Right renal cortex interstitium (tissue), 3 donors: ENCODE measurements at regions not wholly inside any gene's neighbourhood (a gene's known extent, or its start where the extent isn't known, plus 50 kb on each side); places are given as distances from the start of the nearest gene placed in this dataset.
"Not testable (repeated sequence)": the region's sequence is repeated elsewhere in the genome, so short reads cannot be mapped to it uniquely, and the experiment has no call there.

Source experiments
- DNase-seq, 3 donors: peaks; one replicate each; pipeline ENCODE4 v3.0.0-alpha.2; 2013; ENCODE audit warnings: low read depth in 3 of 3, low spot score in 2 of 3

DNA sequence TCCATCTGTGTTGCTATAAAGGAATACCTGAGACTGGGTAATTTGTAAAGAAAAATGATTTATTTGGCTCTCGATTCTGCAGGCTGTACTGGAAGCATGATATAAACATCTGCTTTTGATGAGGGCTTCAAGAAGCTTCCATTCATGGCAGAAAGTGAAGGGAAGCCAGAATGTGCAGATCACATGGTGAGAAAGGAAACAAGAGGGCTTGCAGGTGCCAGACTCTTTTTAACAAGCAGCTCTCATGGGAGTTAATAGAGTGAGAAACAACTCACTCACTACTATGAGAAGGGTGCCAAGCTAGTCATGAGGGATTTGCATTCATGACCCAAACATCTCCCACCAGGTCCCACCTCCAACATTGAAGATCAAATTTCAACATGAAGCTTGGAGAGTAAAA is 247.2 kb downstream of the ZIC4 start:
- DNase-seq = no peak

DNA sequence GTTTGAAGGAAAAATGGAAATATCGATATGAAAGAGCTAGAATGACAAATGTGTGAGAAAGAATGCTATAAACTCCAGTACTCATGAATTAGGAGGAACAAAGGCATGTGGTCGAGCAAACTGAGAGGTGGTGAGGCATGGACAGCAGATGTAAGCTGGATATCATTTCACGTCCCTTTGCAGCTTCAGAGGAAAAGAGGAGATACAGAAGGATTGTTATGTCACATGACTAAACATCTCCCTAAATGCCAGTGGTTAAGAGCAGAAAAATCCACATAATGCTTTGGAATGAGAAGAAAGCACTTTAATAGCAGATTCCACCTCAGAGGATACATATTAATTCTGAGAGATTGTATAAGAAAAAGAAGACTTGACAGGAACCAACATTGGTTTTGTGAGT is 248.7 kb downstream of the ZIC4 start:
- no peak for DNase-seq

- not testable (repeated sequence) for DNase-seq
Measured at GRCh38 chr3:147154988-147155387, 251.4 kb downstream of the ZIC4 start.

DNA sequence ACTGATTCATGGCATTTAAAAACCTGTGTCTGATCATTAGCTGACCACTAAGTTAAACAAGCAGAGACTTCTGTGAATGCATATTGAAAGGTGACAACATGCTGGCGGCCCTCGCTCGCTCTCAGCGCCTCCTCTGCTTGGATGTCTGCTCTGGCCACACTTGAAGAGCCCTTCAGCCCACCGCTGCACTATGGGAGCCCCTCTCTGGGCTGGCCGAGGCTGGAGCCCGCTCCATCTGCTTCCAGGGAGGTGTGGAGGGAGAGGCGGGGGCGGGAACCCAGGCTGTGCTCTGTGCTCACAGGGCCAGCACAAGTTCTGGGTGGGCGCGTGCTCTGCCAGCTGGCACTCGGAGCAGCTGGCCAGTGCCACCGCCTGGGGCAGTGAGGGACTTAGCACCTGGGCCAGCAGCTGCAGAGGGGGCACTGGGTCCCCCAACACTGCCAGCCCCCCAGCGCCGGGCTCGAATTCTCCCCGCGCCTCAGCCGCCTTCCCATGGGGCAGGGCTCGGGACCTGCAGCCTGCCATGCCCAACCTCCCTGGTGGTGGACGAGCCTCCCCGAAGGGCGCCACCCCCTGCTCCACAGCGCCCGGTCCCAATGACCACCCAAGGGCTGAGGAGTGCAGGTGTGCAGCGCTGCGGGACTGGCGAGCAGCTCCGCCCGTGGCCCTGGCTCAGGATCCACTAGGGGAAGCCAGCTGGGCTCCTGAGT is 252.4 kb downstream of the ZIC4 start:
- DNase-seq = no peak

DNA sequence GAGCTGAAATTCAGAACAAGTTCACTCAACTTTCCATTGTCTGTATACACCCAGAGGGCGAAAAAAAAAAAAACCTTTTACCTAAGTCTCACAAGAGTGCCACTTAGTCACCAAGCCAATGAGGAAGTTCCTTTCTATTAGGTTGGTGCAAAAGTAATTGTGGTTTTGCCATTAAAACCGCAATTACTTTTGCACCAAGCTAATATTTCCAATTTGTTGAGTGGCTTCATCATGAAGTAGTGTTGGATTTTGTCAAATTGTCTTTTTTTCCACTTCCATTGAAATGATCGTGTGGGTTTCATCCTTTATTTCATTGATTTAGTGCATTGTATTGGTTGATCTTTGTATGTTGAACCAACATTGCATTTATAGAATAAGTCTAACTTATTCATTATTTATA is 253.9 kb downstream of the ZIC4 start:
- no peak for DNase-seq

GRCh38 chr3:147141516-147142288 is 264.6 kb downstream of the ZIC4 start:
- DNase-seq = no peak

- no peak for DNase-seq
Measured at GRCh38 chr3:147139341-147139740, 267.0 kb downstream of the ZIC4 start.

DNA sequence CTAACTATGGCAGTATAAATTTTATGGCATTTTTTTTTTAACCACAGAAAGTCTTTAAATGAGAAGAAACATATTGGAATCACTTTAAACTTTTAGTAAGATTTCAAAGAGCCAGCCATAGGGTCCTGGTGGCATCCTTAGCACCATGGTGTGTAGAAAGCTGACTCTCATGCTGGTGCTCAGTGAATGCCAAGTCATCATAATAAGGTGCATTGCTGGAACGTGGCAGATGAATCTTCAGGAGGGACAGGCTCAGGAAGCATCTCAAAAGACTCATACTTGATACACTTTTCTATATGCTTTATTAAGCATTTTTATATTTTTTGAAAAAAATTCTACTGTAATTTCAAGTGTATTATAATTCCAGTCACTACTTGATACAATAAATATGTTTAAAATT is 274.2 kb downstream of the ZIC4 start:
- DNase-seq = no peak

DNA sequence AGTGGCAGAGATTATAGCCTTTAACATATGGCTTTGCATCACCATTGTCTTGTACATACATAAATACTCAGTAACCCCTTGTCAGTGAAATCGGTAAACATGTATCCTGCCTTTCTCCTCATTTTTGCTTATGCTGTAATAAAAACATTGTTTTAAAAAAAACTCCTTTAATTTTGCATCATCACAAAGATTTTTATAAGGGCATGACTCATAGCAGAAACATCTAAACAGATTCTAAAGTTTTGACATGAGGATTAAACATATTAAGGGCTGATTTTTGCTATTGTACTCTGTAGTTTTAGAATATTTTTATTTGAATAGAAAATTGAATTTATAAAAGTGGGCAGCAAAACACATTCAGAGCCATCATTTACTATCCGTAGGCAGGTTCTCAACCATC is 275.9 kb downstream of the ZIC4 start:
- DNase-seq = no peak

- no peak for DNase-seq
Measured at GRCh38 chr3:147129665-147130064, 276.7 kb downstream of the ZIC4 start.

- DNase-seq = no peak
Measured at GRCh38 chr3:147122350-147122749, 284.0 kb downstream of the ZIC4 start.

DNA sequence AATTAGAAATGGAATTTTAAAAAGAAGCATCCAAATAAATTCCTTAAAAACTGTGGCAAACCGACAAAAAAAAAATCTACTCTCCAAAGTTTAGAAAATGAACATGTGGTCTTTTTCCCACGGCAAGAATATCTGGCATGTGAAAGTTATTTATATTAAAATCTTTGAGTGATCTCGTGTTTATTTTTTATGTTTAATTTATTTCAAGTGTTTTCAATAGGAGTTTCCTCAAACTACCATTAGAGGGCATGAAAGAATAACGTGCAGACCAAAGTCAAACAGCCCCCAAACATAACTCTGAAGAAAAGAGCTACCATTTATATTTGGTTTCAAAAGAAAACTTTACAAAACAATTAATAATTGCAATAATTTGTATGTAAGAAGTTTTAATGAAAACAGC is 286.4 kb downstream of the ZIC4 start:
- no peak for DNase-seq

GRCh38 chr3:147119346-147119745 is 287.0 kb downstream of the ZIC4 start:
- no peak for DNase-seq

DNA sequence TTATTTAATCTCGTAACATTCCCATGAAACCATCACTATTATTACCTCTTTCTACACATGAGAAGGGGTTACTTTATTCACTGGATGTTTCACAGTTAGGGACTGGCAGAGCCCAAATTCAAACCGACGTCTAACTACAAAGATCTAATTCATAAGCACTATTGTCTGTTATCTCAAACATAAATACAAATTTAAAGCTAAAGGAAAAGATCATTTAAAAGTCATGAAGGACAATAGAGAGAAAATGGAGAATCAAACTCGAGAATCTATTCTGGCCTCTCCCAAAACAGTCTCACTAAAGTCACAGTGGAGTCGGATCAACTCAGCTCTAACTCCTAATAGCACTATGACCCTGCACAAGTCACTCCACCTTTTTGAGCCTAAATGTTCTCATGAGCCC is 287.7 kb downstream of the ZIC4 start:
- no peak for DNase-seq

GRCh38 chr3:147117631-147118030 is 288.7 kb downstream of the ZIC4 start:
- DNase-seq = no peak

GRCh38 chr3:147113293-147114044 is 292.9 kb downstream of the ZIC4 start:
- DNase-seq = no peak

DNA sequence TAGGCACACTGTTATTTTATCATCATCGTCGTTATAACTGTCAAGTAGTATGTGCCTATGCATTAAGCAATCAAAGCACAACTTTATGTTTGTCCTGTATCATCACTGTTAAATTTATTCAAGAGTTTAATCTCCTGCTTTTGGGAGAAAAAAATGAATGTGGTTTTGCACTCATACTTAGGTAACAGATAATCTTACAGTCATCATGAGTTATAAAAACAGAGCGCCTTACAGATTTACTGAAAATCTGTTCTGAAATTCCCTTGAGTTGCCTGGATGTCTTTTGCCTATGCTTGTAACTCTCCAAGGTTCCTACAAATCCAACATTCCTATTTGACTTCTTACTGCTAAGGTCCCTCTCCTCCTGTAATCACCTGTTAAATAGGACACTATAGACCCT is 307.3 kb downstream of the ZIC4 start:
- DNase-seq = no peak

DNA sequence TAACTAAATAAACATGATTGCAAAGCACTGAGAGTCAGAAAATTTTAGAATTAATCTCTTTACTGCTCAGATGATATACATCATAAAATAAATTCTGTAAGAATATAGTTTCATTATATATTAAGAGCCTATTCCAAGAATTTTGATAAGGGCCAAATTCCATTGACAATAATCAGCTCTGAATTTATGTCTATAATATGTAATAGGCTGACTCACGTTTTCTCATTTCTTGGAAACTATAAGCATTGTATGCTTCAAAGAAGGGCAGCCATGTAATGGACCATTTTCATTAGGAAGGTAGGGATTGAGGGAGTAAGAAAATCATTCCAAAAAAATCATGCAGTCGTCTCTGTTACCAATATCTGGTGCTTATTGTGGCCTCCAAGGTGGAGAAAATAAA is 315.9 kb downstream of the ZIC4 start:
- DNase-seq = no peak

DNA sequence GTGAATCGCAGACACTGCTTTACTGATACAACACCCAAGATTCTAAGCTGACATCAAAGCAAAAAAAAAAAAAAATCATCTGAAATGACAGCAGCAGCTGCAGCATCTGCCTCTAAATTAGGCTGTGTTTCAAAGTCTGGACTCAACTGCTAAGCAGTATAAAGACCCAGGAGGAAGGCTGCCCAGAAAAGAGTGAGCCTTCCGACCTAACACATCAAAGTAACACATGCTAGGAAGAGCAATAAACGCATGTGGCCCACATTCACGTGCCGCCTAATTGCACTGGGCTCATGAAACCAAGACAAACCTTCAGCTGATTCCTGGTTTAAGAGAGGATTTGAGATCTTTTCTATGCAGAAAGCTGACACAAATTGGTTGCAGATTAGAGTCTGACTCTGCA is 317.1 kb downstream of the ZIC4 start:
- no peak for DNase-seq

- DNase-seq = not testable (repeated sequence)
Measured at GRCh38 chr3:147059500-147059899, 346.8 kb downstream of the ZIC4 start.

- no peak for DNase-seq
Measured at GRCh38 chr3:147049821-147050220, 356.5 kb downstream of the ZIC4 start.

DNA sequence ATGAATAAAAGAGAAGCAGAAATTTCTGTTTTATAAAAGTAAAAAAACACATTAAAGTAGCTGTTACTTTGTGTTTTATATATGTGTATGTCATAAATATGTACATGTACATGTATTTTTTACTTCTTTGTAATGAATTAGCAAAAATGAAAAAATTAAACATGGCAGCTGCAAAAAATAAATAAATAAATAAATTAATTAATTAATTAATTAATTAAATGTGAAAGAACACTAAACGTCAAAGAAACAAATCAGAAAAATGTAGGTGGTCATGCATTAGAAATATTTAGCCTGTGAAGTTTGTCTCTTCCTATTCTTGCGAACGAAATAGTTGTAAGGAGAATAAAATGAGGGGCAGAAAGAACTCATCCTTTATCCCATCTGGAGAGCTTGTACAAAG is 357.0 kb downstream of the ZIC4 start:
- no peak for DNase-seq
